Fibroblast of lung (primary cell): ENCODE measurements at regions not wholly inside any gene's neighbourhood (a gene's known extent, or its start where the extent isn't known, plus 50 kb on each side); places are given as distances from the start of the nearest gene placed in this dataset.

Source experiments
- DNase-seq, 2 donors: peaks; one replicate each; pipeline versions ENCODE4 v3.0.0 to v3.0.0-alpha.2; 2010; ENCODE audit warnings: low read depth in 2 of 2
- H2AFZ ChIP-seq: 2 replicates; pipeline ENCODE4 v1.5.1; 2012; ENCODE audit warnings: low read length, control low read depth, inconsistent platforms
- H3K27ac ChIP-seq: 2 replicates; pipeline ENCODE4 v1.5.1; 2011; ENCODE audit warnings: low read length, control low read depth; ENCODE audit not compliant: insufficient read depth
- H3K27me3 ChIP-seq: 2 replicates; pipeline ENCODE4 v1.5.1; 2011; ENCODE audit warnings: mild to moderate bottlenecking, low read length; ENCODE audit not compliant: control insufficient read depth, insufficient read depth
- H3K36me3 ChIP-seq: 2 replicates; pipeline ENCODE4 v1.5.1; 2011; ENCODE audit warnings: low read length; ENCODE audit not compliant: control insufficient read depth, insufficient read depth
- H3K4me1 ChIP-seq: 2 replicates; pipeline ENCODE4 v1.5.1; 2011; ENCODE audit warnings: low read length; ENCODE audit not compliant: control insufficient read depth, insufficient read depth; ENCODE audit errors: extremely low read depth
- H3K4me2 ChIP-seq: 2 replicates; pipeline ENCODE4 v1.5.1; 2011; ENCODE audit warnings: low read length, control low read depth; ENCODE audit not compliant: insufficient read depth; ENCODE audit errors: extremely low read depth
- H3K4me3 ChIP-seq, 4 experiments: fragments of 200-600 bp in 1 of 4; sonication (generic) in 1 of 4; replicated peaks in 1 of 4; 2 replicates each; pipeline ENCODE4 v1.5.1; 2011 to 2016; ENCODE audit warnings: low read length in 4 of 4, low read depth in 3 of 4, mild to moderate bottlenecking in 3 of 4, control low read depth in 2 of 4, inconsistent platforms in 1 of 4, mixed read lengths in 1 of 4; ENCODE audit not compliant: insufficient read depth in 1 of 4; ENCODE audit errors: control extremely low read depth in 1 of 4
- H3K79me2 ChIP-seq: 2 replicates; pipeline ENCODE4 v1.5.1; 2012; ENCODE audit warnings: mild to moderate bottlenecking, low read length, inconsistent platforms; ENCODE audit not compliant: control insufficient read depth, insufficient read depth
- H3K9ac ChIP-seq: 2 replicates; pipeline ENCODE4 v1.5.1; 2011; ENCODE audit warnings: mild to moderate bottlenecking, low read length, control low read depth; ENCODE audit not compliant: insufficient read depth
- H3K9me3 ChIP-seq: 2 replicates; pipeline ENCODE4 v1.5.1; 2012; ENCODE audit warnings: low read depth, low read length; ENCODE audit not compliant: control insufficient read depth, insufficient read depth
- H4K20me1 ChIP-seq: 2 replicates; pipeline ENCODE4 v1.5.1; 2011; ENCODE audit warnings: low read length; ENCODE audit not compliant: control insufficient read depth, insufficient read depth; ENCODE audit errors: extremely low read depth
- CTCF ChIP-seq, 2 donors: IDR thresholded peaks in 1 of 2; conservative IDR thresholded peaks in 1 of 2; 1 replicate in 1 of 2; 2 replicates in 1 of 2; pipeline ENCODE4 v1.5.1; 2011 to 2012; ENCODE audit warnings: low read length in 2 of 2, control low read depth in 1 of 2, inconsistent platforms in 1 of 2, low read depth in 1 of 2, mild to moderate bottlenecking in 1 of 2
- EZH2 ChIP-seq: IDR thresholded peaks from 2 replicates; pipeline ENCODE4 v1.5.1; 2012; ENCODE audit warnings: low read length, control low read depth, mild to moderate bottlenecking; ENCODE audit errors: missing control alignments

- TF ChIP-seq CTCF (conservative IDR thresholded peaks at IDR 0.05 in 1 of 2, IDR thresholded peaks at IDR 0.05 in 1 of 2; ENCODE audit: low read depth in 1 of 2, low read length in 2 of 2), result no peak
- no peak for TF ChIP-seq EZH2
- Histone ChIP-seq H4K20me1 (no peaks in the 10 kb centered on the region), H3K4me1 (no peaks in the 10 kb centered on the region), H3K36me3 (no peaks in the 10 kb centered on the region), H3K4me2 (no peak overlapping the region), H3K9ac (no peak overlapping the region), H3K27ac (no peak overlapping the region), H3K79me2 (no peaks in the 10 kb centered on the region), H2AFZ (no peak overlapping the region), H3K4me3 (no peak overlapping the region), H3K9me3 (no peaks in the 10 kb centered on the region), H3K27me3 (peaks cover 3% of the 10 kb centered on the region)
- DNase-seq, result no peak
These were observed 96.4 kb downstream of the CDCA7 start for GRCh38 chr2:173451118-173451517.

- Histone ChIP-seq H3K9me3 (no peaks in the 10 kb centered on the region), H3K4me2 (no peak overlapping the region), H3K4me3 (no peak overlapping the region), H4K20me1 (no peaks in the 10 kb centered on the region), H3K27me3 (peaks cover 3% of the 10 kb centered on the region), H2AFZ (no peak overlapping the region), H3K9ac (no peak overlapping the region), H3K79me2 (no peaks in the 10 kb centered on the region), H3K27ac (no peak overlapping the region), H3K36me3 (no peaks in the 10 kb centered on the region), H3K4me1 (no peaks in the 10 kb centered on the region)
- TF ChIP-seq EZH2 (no peak), CTCF (conservative IDR thresholded peaks at IDR 0.05 in 1 of 2, IDR thresholded peaks at IDR 0.05 in 1 of 2; ENCODE audit: low read depth in 1 of 2, low read length in 2 of 2) (no peak)
- DNase-seq, result no peak
These were observed 97.3 kb downstream of the CDCA7 start for GRCh38 chr2:173451941-173452340.

- peaks cover 3% of the 10 kb centered on the region for H3K27me3 ChIP-seq
- H3K36me3 ChIP-seq, result no peaks in the 10 kb centered on the region
- H3K27ac ChIP-seq, result no peak overlapping the region
- H3K79me2 ChIP-seq, result no peaks in the 10 kb centered on the region
- no peak overlapping the region for H3K9ac ChIP-seq
- no peaks in the 10 kb centered on the region for H3K4me1 ChIP-seq
- H3K4me2 ChIP-seq, result no peak overlapping the region
- no peak for DNase-seq
- H4K20me1 ChIP-seq, result no peaks in the 10 kb centered on the region
- no peaks in the 10 kb centered on the region for H3K9me3 ChIP-seq
- no peak overlapping the region for H2AFZ ChIP-seq
- TF ChIP-seq CTCF (conservative IDR thresholded peaks at IDR 0.05 in 1 of 2, IDR thresholded peaks at IDR 0.05 in 1 of 2; ENCODE audit: low read depth in 1 of 2, low read length in 2 of 2) (no peak), EZH2 (no peak)
- no peak overlapping the region for H3K4me3 ChIP-seq
These were observed 97.7 kb downstream of the CDCA7 start for GRCh38 chr2:173452416-173452815.
